PC-3 (cell line): ENCODE measurements at regions not wholly inside any gene's neighbourhood (a gene's known extent, or its start where the extent isn't known, plus 50 kb on each side); places are given as distances from the start of the nearest gene placed in this dataset.

Source experiments
- EZH2 ChIP-seq: fragments of 300-600 bp; sonication (generic); IDR thresholded peaks from one replicate; pipeline ENCODE4 v1.6.1; 2017; ENCODE audit warnings: antibody characterized with exemption, mild to moderate bottlenecking, low read length; ENCODE audit not compliant: unreplicated experiment
- TF ChIP-seq, protein P1 (sequence below): fragments of 300-600 bp; sonication (generic); conservative IDR thresholded peaks from 2 replicates; pipeline ENCODE4 v1.5.1; 2017; ENCODE audit warnings: antibody characterized with exemption, low read depth, mild to moderate bottlenecking, low read length

DNA sequence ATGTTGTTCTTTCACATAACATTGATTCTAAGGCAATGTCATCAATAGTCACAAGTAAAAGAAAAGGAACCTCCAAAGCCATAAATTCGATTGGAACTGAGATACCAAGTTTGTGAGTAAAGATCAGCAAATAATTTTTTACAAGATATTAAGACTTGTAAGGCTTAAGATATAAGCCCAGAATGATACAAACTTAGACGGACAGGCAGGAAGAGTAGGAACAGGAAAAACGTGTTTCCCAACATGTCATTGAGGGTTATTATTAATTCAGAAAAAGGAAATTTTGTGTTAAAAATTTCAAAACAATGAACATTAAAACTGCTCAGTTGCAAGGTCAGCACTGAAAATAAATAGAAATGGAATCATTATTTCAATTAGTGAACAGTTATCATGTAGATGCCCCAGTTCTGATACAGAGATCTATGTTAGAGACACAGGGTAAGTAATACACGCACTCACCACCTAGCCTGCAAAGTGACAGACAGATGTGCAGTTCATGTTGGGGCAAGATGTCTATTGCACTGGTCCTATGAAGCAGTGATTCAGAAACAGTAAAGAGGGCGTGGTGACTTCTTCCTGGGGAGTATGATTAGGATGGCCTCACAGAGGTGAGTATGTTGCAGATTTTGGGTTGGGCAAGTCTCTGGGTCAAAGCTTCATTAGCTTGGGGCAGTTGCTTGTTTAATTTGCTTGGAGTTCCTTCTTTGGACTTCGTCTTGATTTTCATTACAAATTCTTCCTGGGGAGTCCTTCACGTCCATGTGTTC, 284.4 kb downstream of the SETD4 start:
- TF ChIP-seq, protein P1, sequence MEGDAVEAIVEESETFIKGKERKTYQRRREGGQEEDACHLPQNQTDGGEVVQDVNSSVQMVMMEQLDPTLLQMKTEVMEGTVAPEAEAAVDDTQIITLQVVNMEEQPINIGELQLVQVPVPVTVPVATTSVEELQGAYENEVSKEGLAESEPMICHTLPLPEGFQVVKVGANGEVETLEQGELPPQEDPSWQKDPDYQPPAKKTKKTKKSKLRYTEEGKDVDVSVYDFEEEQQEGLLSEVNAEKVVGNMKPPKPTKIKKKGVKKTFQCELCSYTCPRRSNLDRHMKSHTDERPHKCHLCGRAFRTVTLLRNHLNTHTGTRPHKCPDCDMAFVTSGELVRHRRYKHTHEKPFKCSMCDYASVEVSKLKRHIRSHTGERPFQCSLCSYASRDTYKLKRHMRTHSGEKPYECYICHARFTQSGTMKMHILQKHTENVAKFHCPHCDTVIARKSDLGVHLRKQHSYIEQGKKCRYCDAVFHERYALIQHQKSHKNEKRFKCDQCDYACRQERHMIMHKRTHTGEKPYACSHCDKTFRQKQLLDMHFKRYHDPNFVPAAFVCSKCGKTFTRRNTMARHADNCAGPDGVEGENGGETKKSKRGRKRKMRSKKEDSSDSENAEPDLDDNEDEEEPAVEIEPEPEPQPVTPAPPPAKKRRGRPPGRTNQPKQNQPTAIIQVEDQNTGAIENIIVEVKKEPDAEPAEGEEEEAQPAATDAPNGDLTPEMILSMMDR, result no peak
- no peak for TF ChIP-seq EZH2
